Mesothelial cell of epicardium (in vitro differentiated cells): ENCODE measurements at regions not wholly inside any gene's neighbourhood (a gene's known extent, or its start where the extent isn't known, plus 50 kb on each side); places are given as distances from the start of the nearest gene placed in this dataset.

Experiments
- DNase-seq, 2 experiments: peaks; one replicate each; pipeline ENCODE4 v3.0.0; 2021; ENCODE audit warnings: low spot score in 2 of 2; ENCODE audit not compliant: unreplicated experiment in 2 of 2
- H3K27ac Mint-ChIP-seq: 2 replicates; pipeline ENCODE4 v1.8.0; 2021; ENCODE audit warnings: mixed read lengths
- H3K27me3 Mint-ChIP-seq: 2 replicates; pipeline ENCODE4 v1.8.0; 2021; ENCODE audit warnings: low read depth, mixed read lengths
- H3K36me3 Mint-ChIP-seq: 2 replicates; pipeline ENCODE4 v1.8.0; 2021; ENCODE audit warnings: mixed read lengths
- H3K4me1 Mint-ChIP-seq: 2 replicates; pipeline ENCODE4 v1.8.0; 2021; ENCODE audit warnings: mixed read lengths
- H3K4me3 Mint-ChIP-seq: 2 replicates; pipeline ENCODE4 v1.8.0; 2021; ENCODE audit warnings: mild to moderate bottlenecking, moderate library complexity, mixed read lengths
- H3K9me3 Mint-ChIP-seq: 2 replicates; pipeline ENCODE4 v1.8.0; 2021; ENCODE audit warnings: mixed read lengths
- TF ChIP-seq, protein P1 (sequence below): fragments of 200-600 bp; sonication (generic); IDR thresholded peaks from one replicate; pipeline ENCODE4 v1.5.0; 2021; ENCODE audit warnings: antibody characterized with exemption; ENCODE audit not compliant: unreplicated experiment

DNA sequence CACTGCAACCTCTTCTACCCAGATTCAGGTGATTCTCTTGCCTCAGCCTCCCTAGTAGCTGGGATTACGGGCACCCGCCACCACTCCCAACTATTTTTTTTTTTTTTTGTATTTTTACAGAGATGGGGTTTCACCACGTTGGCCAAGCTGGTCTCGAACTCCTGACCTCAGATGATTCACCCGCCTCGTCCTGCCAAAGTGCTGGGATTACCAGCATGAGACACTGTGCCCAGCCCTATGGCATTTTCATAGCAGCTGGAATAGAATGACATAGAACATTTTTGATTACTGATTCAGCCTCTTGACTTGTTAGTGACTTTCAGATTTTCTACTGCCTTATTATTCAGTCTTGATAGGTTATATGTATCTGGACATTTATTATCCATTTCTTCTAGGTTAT is 1046.2 kb downstream of the AMY1C start:
- no peaks in the 10 kb centered on the region for H3K4me1 Mint-ChIP-seq
- no peak for DNase-seq
- no peak overlapping the region for H3K27ac Mint-ChIP-seq
- H3K9me3 Mint-ChIP-seq = peaks cover 4% of the 10 kb centered on the region
- TF ChIP-seq, protein P1, sequence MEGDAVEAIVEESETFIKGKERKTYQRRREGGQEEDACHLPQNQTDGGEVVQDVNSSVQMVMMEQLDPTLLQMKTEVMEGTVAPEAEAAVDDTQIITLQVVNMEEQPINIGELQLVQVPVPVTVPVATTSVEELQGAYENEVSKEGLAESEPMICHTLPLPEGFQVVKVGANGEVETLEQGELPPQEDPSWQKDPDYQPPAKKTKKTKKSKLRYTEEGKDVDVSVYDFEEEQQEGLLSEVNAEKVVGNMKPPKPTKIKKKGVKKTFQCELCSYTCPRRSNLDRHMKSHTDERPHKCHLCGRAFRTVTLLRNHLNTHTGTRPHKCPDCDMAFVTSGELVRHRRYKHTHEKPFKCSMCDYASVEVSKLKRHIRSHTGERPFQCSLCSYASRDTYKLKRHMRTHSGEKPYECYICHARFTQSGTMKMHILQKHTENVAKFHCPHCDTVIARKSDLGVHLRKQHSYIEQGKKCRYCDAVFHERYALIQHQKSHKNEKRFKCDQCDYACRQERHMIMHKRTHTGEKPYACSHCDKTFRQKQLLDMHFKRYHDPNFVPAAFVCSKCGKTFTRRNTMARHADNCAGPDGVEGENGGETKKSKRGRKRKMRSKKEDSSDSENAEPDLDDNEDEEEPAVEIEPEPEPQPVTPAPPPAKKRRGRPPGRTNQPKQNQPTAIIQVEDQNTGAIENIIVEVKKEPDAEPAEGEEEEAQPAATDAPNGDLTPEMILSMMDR = no peak
- no peaks in the 10 kb centered on the region for H3K27me3 Mint-ChIP-seq
- H3K4me3 Mint-ChIP-seq = no peak overlapping the region
- H3K36me3 Mint-ChIP-seq = no peaks in the 10 kb centered on the region

DNA sequence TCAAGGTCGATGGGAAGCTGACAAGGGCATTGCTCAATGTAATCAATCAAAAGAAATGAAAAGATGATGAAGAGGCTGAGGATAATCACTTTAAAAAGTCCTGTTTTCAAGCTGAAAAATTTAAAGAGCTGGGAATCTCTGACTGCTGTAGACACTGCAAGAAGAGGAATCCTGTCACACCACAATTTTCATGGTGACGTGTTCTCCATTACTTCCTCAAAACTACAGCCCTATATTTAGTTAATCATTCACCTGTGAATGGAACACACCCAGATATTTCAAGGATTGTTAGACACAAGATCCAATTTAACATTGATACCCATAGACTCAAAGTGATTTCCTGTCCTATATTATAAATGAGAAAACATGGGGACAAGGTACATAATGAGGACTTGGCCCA is 1048.3 kb downstream of the AMY1C start:
- Mint-ChIP-seq H3K4me3 (no peak overlapping the region), H3K36me3 (no peaks in the 10 kb centered on the region), H3K9me3 (peaks cover 4% of the 10 kb centered on the region), H3K27me3 (no peaks in the 10 kb centered on the region), H3K27ac (no peak overlapping the region), H3K4me1 (no peaks in the 10 kb centered on the region)
- TF ChIP-seq, protein P1 = no peak
- DNase-seq = no peak

DNA sequence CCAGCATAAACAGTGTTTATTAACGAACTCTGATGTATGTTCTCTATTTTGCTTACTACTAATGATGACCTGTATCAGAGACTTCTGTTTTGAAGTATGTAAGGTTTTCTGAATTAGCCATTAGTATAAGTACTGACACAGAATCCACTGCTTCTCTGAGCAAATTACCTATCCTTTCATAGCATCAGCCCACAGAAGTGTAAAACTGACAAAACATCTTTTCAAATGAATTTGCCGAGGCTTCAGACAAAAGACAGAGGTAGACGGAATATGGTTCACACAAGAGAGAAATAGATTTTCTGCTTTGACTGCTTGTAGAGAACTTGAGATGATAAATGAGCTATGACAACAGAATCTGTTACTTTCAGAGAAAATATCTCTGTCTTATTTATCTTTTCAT is 1051.6 kb downstream of the AMY1C start:
- H3K9me3 Mint-ChIP-seq = no peaks in the 10 kb centered on the region
- TF ChIP-seq, protein P1 = no peak
- H3K4me1 Mint-ChIP-seq = no peaks in the 10 kb centered on the region
- no peak for DNase-seq
- H3K4me3 Mint-ChIP-seq = no peak overlapping the region
- no peaks in the 10 kb centered on the region for H3K36me3 Mint-ChIP-seq
- H3K27ac Mint-ChIP-seq = no peak overlapping the region
- no peaks in the 10 kb centered on the region for H3K27me3 Mint-ChIP-seq

DNA sequence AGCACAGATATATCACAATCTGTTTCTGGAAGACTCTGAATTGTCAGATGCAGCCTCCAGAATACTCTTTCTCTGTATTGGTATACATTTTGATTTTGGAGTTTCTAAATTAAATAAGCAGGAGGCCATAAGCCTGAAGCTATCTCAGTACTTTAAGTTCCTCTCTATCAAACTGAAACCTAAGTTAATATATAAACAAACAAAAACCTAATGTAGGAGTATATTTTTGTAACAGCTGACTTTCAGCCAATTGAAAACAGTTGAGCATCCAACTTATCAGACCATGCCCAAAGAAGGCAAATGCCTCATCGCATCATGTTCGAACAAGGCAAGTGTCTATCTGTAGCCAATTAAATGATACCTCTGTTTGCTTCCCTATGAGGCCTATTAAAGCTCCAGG is 1054.4 kb downstream of the AMY1C start:
- no peak overlapping the region for H3K4me3 Mint-ChIP-seq
- H3K27ac Mint-ChIP-seq = no peak overlapping the region
- no peaks in the 10 kb centered on the region for H3K36me3 Mint-ChIP-seq
- H3K4me1 Mint-ChIP-seq = no peaks in the 10 kb centered on the region
- H3K27me3 Mint-ChIP-seq = no peaks in the 10 kb centered on the region
- no peaks in the 10 kb centered on the region for H3K9me3 Mint-ChIP-seq
- DNase-seq = no peak
- TF ChIP-seq, protein P1 = no peak

DNA sequence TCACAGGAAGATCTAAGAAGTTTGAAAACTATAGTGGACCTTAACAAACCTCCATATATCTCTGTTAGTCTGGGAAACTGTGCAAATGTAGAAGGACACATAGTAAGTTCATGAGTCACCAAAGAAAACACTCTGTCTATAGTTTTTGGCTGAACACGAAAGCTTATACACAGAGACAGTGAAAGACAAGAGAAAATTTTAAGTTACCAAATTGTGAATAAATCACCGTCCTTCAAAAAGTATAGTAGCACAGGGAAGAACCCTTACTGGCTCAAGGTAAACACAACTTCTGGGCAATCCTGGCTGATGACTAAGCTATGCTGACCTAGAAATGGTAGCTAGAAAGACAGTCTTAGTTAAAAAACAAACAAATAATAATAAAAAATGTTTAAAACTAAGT is 1057.9 kb downstream of the AMY1C start:
- DNase-seq = no peak
- TF ChIP-seq, protein P1 = no peak
- H3K27me3 Mint-ChIP-seq = no peaks in the 10 kb centered on the region
- no peak overlapping the region for H3K4me3 Mint-ChIP-seq
- no peaks in the 10 kb centered on the region for H3K36me3 Mint-ChIP-seq
- H3K27ac Mint-ChIP-seq = no peak overlapping the region
- H3K9me3 Mint-ChIP-seq = no peaks in the 10 kb centered on the region
- no peaks in the 10 kb centered on the region for H3K4me1 Mint-ChIP-seq

DNA sequence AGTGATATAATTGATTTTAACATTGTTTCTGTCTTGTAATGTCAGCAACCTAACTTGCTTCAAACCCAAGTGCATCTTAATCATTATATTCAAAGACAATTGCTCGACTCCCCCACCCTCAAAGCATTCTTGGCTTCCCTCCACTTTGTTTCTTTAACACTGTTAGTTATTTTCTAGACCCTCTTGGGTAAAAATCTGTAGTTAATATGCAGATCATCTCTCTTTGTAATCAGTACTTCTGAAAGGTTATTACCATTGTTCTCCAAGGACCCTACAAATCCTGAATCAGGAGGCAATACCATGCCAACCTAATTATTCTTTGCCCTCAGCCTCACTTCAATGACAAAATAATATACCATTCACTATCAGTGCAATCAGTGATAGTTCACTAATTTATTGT is 1075.7 kb downstream of the AMY1C start:
- Mint-ChIP-seq H3K36me3 (no peaks in the 10 kb centered on the region), H3K9me3 (peaks cover 14% of the 10 kb centered on the region), H3K4me1 (no peaks in the 10 kb centered on the region), H3K4me3 (no peak overlapping the region), H3K27me3 (no peaks in the 10 kb centered on the region), H3K27ac (no peak overlapping the region)
- no peak for DNase-seq
- TF ChIP-seq, protein P1 = no peak
